Hepatocyte (in vitro differentiated cells): ENCODE measurements at regions not wholly inside any gene's neighbourhood (a gene's known extent, or its start where the extent isn't known, plus 50 kb on each side); places are given as distances from the start of the nearest gene placed in this dataset.

Experiments used
- DNase-seq: peaks from one replicate; pipeline ENCODE4 v3.0.0-alpha.2; 2016; ENCODE audit warnings: low spot score
- H2AFZ ChIP-seq: fragments of 200-600 bp; sonication (generic); 2 replicates; pipeline ENCODE4 v1.6.0; 2016; ENCODE audit warnings: antibody characterized with exemption, mild to moderate bottlenecking
- H3K27ac ChIP-seq: fragments of 200-600 bp; sonication (generic); 2 replicates; pipeline ENCODE4 v1.5.1; 2016; ENCODE audit warnings: mild to moderate bottlenecking
- H3K27me3 ChIP-seq: fragments of 200-600 bp; sonication (generic); 2 replicates; pipeline ENCODE4 v1.6.1; 2016
- H3K36me3 ChIP-seq: fragments of 200-600 bp; sonication (generic); replicated peaks from 2 replicates; pipeline ENCODE4 v1.5.1; 2016; ENCODE audit warnings: low read depth; ENCODE audit not compliant: insufficient read depth
- H3K4me1 ChIP-seq: fragments of 200-600 bp; sonication (generic); 2 replicates; pipeline ENCODE4 v1.5.1; 2016; ENCODE audit warnings: mild to moderate bottlenecking, moderate library complexity; ENCODE audit not compliant: insufficient read depth
- H3K4me2 ChIP-seq: fragments of 200-600 bp; sonication (generic); 2 replicates; pipeline ENCODE4 v1.6.0; 2016
- H3K4me3 ChIP-seq: fragments of 200-600 bp; sonication (generic); 2 replicates; pipeline ENCODE4 v1.5.1; 2016; ENCODE audit warnings: mild to moderate bottlenecking
- H3K79me2 ChIP-seq: fragments of 200-600 bp; sonication (generic); 2 replicates; pipeline ENCODE4 v1.6.0; 2017; ENCODE audit warnings: mild to moderate bottlenecking
- H3K9me2 ChIP-seq: fragments of 200-600 bp; sonication (generic); replicated peaks from 2 replicates; pipeline ENCODE4 v1.6.0; 2017; ENCODE audit warnings: mild to moderate bottlenecking; ENCODE audit not compliant: insufficient read depth
- H3K9me3 ChIP-seq: fragments of 200-600 bp; sonication (generic); 2 replicates; pipeline ENCODE4 v1.5.1; 2016; ENCODE audit warnings: low read depth, mild to moderate bottlenecking
- H4K20me1 ChIP-seq: fragments of 200-600 bp; sonication (generic); 2 replicates; pipeline ENCODE4 v1.6.0; 2016; ENCODE audit warnings: mild to moderate bottlenecking; ENCODE audit not compliant: insufficient read depth, poor library complexity, severe bottlenecking
- CTCF ChIP-seq: fragments of 200-600 bp; sonication (generic); IDR thresholded peaks from 2 replicates; pipeline ENCODE4 v1.5.1; 2016; ENCODE audit warnings: antibody characterized with exemption, mild to moderate bottlenecking; ENCODE audit not compliant: poor library complexity
- EZH2 ChIP-seq: fragments of 200-600 bp; sonication (generic); IDR thresholded peaks from 2 replicates; pipeline ENCODE4 v1.6.1; 2016; ENCODE audit warnings: antibody characterized with exemption, mild to moderate bottlenecking, borderline replicate concordance
- EZH2phosphoT487 ChIP-seq: fragments of 200-600 bp; sonication (generic); IDR thresholded peaks from one replicate; pipeline ENCODE4 v1.6.1; 2018; ENCODE audit warnings: antibody characterized with exemption, mild to moderate bottlenecking, low read depth, moderate library complexity; ENCODE audit not compliant: unreplicated experiment, severe bottlenecking
- WGBS: methylation state at CpG from one replicate; pipeline ENCODE4 v1.1.6; 2016; ENCODE audit warnings: low lambda C conversion rate; ENCODE audit errors: missing lambda C conversion rate; 5-methylcytosine and 5-hydroxymethylcytosine counted together

GRCh38 chr19:33962161-33962560 lies 165.5 kb downstream of the KCTD15 start:
- Histone ChIP-seq H3K36me3 (no peaks in the 10 kb centered on the region), H3K27me3 (no peaks in the 10 kb centered on the region), H3K79me2 (no peaks in the 10 kb centered on the region), H3K9me3 (no peaks in the 10 kb centered on the region), H3K9me2 (no peaks in the 10 kb centered on the region), H3K4me2 (no peak overlapping the region), H4K20me1 (no peaks in the 10 kb centered on the region), H3K27ac (no peak overlapping the region), H2AFZ (no peak overlapping the region), H3K4me3 (no peak overlapping the region), H3K4me1 (no peaks in the 10 kb centered on the region)
- DNase-seq, result no peak
- TF ChIP-seq EZH2, result no peak
- TF ChIP-seq CTCF, result no peak
- no peak for TF ChIP-seq EZH2phosphoT487
- 85% methylated on average over 2 of the region's 2 CpGs for WGBS

- DNase-seq, result no peak
- TF ChIP-seq EZH2, result no peak
Measured at GRCh38 chr19:33963514-33963913, 166.8 kb downstream of the KCTD15 start.

GRCh38 chr19:33971073-33971472 lies 174.4 kb downstream of the KCTD15 start:
- no peaks in the 10 kb centered on the region for H3K36me3 ChIP-seq
- no peaks in the 10 kb centered on the region for H3K9me2 ChIP-seq
- no peaks in the 10 kb centered on the region for H4K20me1 ChIP-seq
- H2AFZ ChIP-seq, result no peak overlapping the region
- no peaks in the 10 kb centered on the region for H3K79me2 ChIP-seq
- no peaks in the 10 kb centered on the region for H3K9me3 ChIP-seq
- H3K27ac ChIP-seq, result no peak overlapping the region
- TF ChIP-seq CTCF (no peak), EZH2 (no peak), EZH2phosphoT487 (no peak)
- H3K27me3 ChIP-seq, result no peaks in the 10 kb centered on the region
- no peaks in the 10 kb centered on the region for H3K4me1 ChIP-seq
- DNase-seq, result no peak
- H3K4me3 ChIP-seq, result no peak overlapping the region
- no peak overlapping the region for H3K4me2 ChIP-seq
- WGBS, result 58% methylated on average over 1 of the region's 1 CpG

More at GRCh38 chr19:33963514-33963913, 166.8 kb downstream of the KCTD15 start:
- H2AFZ ChIP-seq, result no peak overlapping the region
- H3K27me3 ChIP-seq, result no peaks in the 10 kb centered on the region
- H3K36me3 ChIP-seq, result no peaks in the 10 kb centered on the region
- H3K4me3 ChIP-seq, result no peak overlapping the region
- no peaks in the 10 kb centered on the region for H3K4me1 ChIP-seq
- no peaks in the 10 kb centered on the region for H3K9me2 ChIP-seq
- WGBS, result 90% methylated on average over 7 of the region's 7 CpGs
- no peaks in the 10 kb centered on the region for H3K9me3 ChIP-seq
- H4K20me1 ChIP-seq, result no peaks in the 10 kb centered on the region
- no peak overlapping the region for H3K4me2 ChIP-seq
- no peaks in the 10 kb centered on the region for H3K79me2 ChIP-seq
- H3K27ac ChIP-seq, result no peak overlapping the region

GRCh38 chr19:33977756-33978685 lies 181.4 kb downstream of the KCTD15 start:
- Histone ChIP-seq H3K36me3 (no peaks in the 10 kb centered on the region), H3K4me2 (no peak overlapping the region), H3K4me1 (no peaks in the 10 kb centered on the region), H3K27ac (no peak overlapping the region), H3K9me2 (no peaks in the 10 kb centered on the region), H3K27me3 (no peaks in the 10 kb centered on the region), H3K4me3 (no peak overlapping the region), H4K20me1 (no peaks in the 10 kb centered on the region), H3K79me2 (no peaks in the 10 kb centered on the region), H3K9me3 (no peaks in the 10 kb centered on the region), H2AFZ (no peak overlapping the region)
- TF ChIP-seq CTCF (no peak), EZH2phosphoT487 (no peak), EZH2 (no peak)
- 81% methylated on average over 4 of the region's 4 CpGs for WGBS
- no peak for DNase-seq
